Cardiac fibroblast (primary cell): ENCODE measurements at regions not wholly inside any gene's neighbourhood (a gene's known extent, or its start where the extent isn't known, plus 50 kb on each side); places are given as distances from the start of the nearest gene placed in this dataset.

Experiments
- DNase-seq, 2 donors: peaks; one replicate each; pipeline versions ENCODE4 v3.0.0 to v3.0.0-alpha.2; 2010; ENCODE audit warnings: low read depth in 2 of 2
- H3K4me3 ChIP-seq, 2 donors: replicated peaks in 1 of 2; 1 replicate in 1 of 2; 2 replicates in 1 of 2; pipeline ENCODE4 v1.5.1; 2011; ENCODE audit warnings: low read depth in 2 of 2, low read length in 2 of 2, mild to moderate bottlenecking in 2 of 2, moderate library complexity in 1 of 2
- CTCF ChIP-seq: IDR thresholded peaks from one replicate; pipeline ENCODE4 v1.5.1; 2011; ENCODE audit warnings: low read depth, mild to moderate bottlenecking, low read length, inconsistent platforms

GRCh38 chr4:31983246-31983645 is 1263.1 kb downstream of the PCDH7 start:
- TF ChIP-seq CTCF: no peak
- DNase-seq: no peak
- no peak overlapping the region for H3K4me3 ChIP-seq

GRCh38 chr4:31983677-31984076 is 1263.5 kb downstream of the PCDH7 start:
- no peak overlapping the region for H3K4me3 ChIP-seq
- no peak for DNase-seq
- no peak for TF ChIP-seq CTCF

- no peak overlapping the region for H3K4me3 ChIP-seq
- no peak for TF ChIP-seq CTCF
- peak; percentile 3 to 30 for DNase-seq
These were observed 1264.7 kb downstream of the PCDH7 start for GRCh38 chr4:31984872-31985271.

GRCh38 chr4:31995943-31996901 is 1276.1 kb downstream of the PCDH7 start:
- DNase-seq: no peak
- no peak for TF ChIP-seq CTCF
- no peak overlapping the region for H3K4me3 ChIP-seq

- DNase-seq: no peak
- TF ChIP-seq CTCF: no peak
- H3K4me3 ChIP-seq: no peak overlapping the region
These were observed 1278.6 kb downstream of the PCDH7 start for GRCh38 chr4:31998807-31999206.

GRCh38 chr4:31999848-32000247 is 1279.7 kb downstream of the PCDH7 start:
- no peak for TF ChIP-seq CTCF
- DNase-seq: no peak
- H3K4me3 ChIP-seq: no peak overlapping the region
